ENCODE measurements at regions not wholly inside any gene's neighbourhood (a gene's known extent, or its start where the extent isn't known, plus 50 kb on each side); places are given as distances from the start of the nearest gene placed in this dataset.

GRCh38 chr4:73001885-73002284, 67.6 kb downstream of the COX18 start:
- DNase-seq (ENCODE audit: low read depth): no peak

- DNase-seq (ENCODE audit: low read depth): peak; percentile 38
These were observed 72.1 kb downstream of the COX18 start for GRCh38 chr4:72997409-72997808.

DNA sequence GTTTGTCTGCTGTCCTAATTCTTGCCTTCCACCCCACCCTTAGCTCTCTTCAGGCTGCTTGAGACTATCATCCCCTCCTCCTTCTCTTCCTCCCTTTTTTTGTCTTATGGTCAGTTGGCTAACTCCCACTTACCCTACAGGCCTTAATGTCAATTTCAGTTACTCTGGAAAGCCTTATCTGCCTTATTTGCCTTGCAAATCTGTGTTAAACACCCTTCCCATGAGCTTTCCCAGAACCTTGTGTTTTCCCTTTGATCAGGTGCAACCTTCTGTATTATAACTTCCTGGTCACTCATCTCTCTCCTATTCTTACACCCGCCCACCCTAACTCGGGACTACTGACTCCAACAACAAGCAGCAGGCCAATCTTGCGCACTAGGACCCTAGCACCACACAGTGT, 74.8 kb downstream of the COX18 start:
- no peak for DNase-seq (ENCODE audit: low read depth)

DNA sequence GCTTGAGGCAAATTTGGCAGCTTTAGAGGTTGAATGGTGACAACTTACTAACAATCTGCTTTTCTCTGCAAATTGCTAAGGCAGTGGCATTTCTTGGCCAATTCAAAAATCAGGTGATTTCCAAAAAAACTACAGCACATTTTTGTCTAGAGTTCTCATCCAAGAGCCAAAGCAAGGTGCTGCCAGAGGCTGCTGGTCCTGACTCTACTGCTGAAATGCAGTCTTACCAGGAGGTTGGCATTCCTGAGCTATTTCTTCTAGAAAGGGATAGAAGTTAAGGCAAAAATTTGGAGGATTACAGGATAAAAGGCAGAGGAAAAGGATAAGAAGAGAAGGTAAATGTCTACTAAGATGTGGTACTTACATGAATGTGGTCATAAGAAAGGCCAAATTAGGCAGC, 75.6 kb downstream of the COX18 start:
- DNase-seq (ENCODE audit: low read depth): no peak

GRCh38 chr4:72991873-72992272, 77.6 kb downstream of the COX18 start:
- DNase-seq (ENCODE audit: low read depth): no peak

GRCh38 chr4:72987741-72988729, 81.5 kb downstream of the COX18 start:
- DNase-seq (ENCODE audit: low read depth): no peak

GRCh38 chr4:72984351-72984750, 85.2 kb downstream of the COX18 start:
- no peak for DNase-seq (ENCODE audit: low read depth)

- DNase-seq (ENCODE audit: low read depth): no peak
These were observed 85.8 kb downstream of the COX18 start for GRCh38 chr4:72983709-72984108.

DNA sequence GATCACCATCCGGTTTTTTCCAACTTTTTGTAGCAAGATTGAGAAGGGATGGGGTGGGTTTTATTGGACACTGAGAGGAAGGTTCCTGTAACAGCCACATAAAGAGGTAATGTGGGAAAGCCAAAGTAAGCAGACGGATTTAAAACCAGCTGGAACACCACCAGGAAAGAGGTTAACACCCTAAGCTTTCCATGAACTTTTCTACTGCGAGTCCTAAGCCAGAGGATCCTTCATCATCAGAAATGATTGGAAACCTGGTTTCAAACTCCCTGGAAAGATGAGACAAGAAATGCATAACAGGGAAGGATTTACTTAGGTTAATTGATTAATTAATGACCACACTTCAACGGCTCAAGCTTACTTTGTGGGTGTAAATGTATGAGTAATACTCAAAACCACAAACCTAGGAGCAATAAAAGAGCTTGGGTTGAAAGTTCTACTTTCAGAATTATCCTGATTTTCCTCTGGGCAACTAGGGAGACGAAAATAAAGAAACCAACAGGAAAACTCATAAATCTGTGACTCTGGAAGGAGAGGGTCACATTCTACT, 91.5 kb downstream of the COX18 start:
- no peak for DNase-seq (ENCODE audit: low read depth)

- no peak for DNase-seq (ENCODE audit: low read depth)
These were observed 94.1 kb downstream of the COX18 start for GRCh38 chr4:72975488-72975784.

GRCh38 chr4:72974694-72975487, 94.6 kb downstream of the COX18 start:
- no peak for DNase-seq (ENCODE audit: low read depth)

- DNase-seq (ENCODE audit: low read depth): peak; percentile 37
These were observed 97.9 kb downstream of the COX18 start for GRCh38 chr4:72971572-72971971.

- no peak for DNase-seq (ENCODE audit: low read depth)
These were observed 98.8 kb downstream of the COX18 start for GRCh38 chr4:72970756-72971155.

GRCh38 chr4:72969976-72970375, 99.5 kb downstream of the COX18 start:
- no peak for DNase-seq (ENCODE audit: low read depth)

GRCh38 chr4:72966652-72967051, 102.9 kb downstream of the COX18 start:
- DNase-seq (ENCODE audit: low read depth): no peak

GRCh38 chr4:72959411-72959810, 110.1 kb downstream of the COX18 start:
- DNase-seq (ENCODE audit: low read depth): no peak

- no peak for DNase-seq (ENCODE audit: low read depth)
These were observed 114.7 kb downstream of the COX18 start for GRCh38 chr4:72954811-72955210.

DNA sequence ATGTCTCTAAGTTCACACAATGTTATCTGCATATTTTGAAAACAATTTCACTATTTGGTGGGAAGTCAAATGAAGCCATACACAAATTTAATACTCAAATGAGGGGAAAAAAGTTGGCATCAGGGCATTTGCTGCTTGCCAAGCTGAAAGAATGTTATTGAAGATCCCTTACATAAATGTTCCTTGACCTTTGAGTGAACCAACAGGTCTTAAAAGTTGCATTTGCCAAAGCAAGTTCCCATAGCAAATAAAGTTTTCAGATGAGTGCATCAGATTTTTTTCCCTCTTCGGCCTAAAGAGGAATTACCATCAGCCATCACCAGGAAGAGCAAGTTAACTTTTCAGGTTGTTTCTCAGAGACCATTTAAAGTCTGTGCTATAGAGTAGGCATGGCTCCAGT, 115.9 kb downstream of the COX18 start:
- no peak for DNase-seq (ENCODE audit: low read depth)

DNA sequence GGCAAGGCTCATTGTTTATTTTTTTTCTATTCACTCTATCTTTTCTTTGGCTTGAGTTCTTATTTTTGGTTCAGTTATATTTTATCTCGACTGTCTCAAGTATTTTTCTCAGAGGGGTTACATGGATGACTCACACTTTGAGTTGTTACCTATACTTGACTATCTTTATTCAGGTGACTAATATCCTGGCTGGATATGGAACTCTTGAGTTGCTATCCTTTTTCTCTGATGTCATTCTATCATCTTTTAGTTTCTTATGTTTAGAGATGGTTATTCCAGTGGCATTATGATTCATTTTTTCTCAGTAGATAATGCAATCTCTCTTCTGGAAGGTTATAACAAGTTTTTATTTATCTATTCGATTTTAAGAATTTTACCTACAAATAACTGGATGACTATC, 117.9 kb downstream of the COX18 start:
- DNase-seq (ENCODE audit: low read depth): peak; percentile 2

GRCh38 chr4:72951147-72951546, 118.4 kb downstream of the COX18 start:
- DNase-seq (ENCODE audit: low read depth): no peak

DNA sequence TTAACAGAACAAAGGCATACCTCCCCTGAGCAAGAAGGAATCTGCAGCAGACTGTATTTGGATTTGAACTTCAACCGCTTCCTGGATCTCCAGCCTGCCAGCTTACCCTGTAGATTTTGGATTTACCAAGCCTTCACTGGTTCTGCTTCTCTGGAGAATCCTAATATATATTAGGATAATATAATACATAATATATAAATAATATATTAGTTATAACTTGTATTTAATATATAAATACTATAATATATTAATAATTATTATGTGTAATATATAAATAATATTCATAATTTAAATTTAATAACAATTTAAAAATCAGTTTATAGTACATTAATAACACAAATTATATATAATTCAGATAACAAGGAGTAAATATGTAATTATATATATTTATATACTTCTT, 121.4 kb downstream of the COX18 start:
- DNase-seq (ENCODE audit: low read depth): no peak

GRCh38 chr4:72945719-72946336, 123.7 kb downstream of the COX18 start:
- DNase-seq (ENCODE audit: low read depth): no peak

All from Daoy (cell line).